HT-29 (cell line): ENCODE measurements at regions not wholly inside any gene's neighbourhood (a gene's known extent, or its start where the extent isn't known, plus 50 kb on each side); places are given as distances from the start of the nearest gene placed in this dataset.

Source experiments
- DNase-seq: peaks from one replicate; pipeline ENCODE4 v3.0.0-alpha.2; 2015; ENCODE audit warnings: low spot score

DNA sequence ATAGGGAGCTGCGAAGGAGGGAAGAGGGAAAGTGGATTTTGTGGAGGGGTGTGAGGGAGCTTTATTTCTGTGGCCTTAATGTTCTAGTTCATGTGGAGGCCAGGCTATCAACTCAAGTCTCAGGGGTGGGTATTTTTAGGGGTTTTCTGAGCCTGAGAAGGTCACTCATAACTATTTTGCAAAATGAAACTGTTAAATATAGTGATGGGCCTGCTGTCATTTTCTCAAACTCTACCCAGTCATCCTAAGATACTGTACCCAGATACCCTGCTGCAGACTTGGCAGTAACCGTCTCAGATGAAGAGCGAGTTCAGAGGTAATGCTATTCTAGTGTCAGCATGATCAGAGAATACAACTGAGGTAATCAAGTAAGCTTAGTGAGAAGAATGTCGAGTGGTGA is 545.0 kb upstream of the TBL1XR1 start:
- DNase-seq: no peak

DNA sequence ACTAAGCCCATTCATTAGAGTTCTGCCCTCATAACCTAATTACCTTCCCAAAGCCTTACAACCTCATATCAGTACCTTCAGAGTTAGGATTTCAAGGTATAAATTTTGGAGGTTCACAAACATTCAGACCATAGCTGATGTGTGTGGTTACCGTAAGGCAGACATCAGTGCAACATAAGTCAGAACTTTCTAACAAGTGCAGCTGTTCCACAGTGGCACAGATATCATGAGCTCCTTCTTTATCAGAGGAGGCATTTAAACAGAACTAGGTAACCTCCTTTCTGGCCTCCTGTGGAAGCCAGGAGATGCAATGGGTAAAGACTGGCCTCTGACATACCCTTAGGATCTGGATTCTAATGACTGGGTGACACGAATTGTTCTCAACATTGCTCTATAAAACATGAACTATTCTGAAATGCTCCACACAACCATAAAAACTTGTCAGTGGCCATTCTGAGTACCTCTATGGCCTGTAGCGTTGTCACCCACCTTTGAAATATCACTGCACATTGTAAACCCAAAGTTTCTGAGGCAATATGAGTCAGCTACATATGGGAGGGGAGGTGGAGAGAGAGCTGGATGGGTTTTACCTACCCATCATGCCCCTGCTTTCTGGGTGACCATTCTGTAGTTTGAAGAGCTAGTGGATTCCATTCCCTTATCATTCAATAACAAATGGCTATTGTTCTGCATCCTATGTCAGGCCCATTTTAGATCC is 546.0 kb upstream of the TBL1XR1 start:
- DNase-seq: no peak

DNA sequence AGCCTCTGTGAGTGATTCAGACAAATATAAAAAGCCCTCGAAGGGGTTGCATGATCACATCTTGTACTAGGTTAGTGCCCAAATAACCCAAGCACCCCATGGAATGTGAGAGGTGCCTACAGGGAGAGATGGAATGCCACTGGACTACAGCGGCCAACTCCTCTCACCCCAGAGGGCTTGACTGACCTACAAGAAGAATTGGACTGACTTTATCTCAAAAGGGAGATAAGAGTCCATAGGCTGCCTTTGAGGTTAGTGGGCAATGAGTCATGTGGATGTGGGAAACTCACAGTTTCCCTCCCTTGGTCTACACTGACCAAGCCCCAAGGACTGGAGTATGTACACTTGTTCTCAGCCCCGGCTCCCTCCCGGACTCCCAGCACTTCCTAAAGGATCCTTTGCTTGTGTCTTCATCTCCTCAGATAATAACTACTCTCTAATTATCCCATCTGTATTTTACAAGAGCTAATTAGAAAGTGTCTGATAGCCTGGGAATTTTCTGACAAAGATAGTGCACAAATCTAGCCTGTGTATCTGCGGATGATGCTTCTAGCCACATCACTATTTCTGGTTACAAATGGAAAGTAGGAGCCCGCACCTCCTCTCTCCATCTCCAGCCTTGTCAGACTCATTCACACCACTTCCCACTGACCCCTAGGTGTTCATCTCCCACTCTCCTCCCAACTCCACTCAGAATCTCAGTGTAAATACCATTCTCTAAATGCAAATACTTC is 547.8 kb upstream of the TBL1XR1 start:
- DNase-seq: no peak

DNA sequence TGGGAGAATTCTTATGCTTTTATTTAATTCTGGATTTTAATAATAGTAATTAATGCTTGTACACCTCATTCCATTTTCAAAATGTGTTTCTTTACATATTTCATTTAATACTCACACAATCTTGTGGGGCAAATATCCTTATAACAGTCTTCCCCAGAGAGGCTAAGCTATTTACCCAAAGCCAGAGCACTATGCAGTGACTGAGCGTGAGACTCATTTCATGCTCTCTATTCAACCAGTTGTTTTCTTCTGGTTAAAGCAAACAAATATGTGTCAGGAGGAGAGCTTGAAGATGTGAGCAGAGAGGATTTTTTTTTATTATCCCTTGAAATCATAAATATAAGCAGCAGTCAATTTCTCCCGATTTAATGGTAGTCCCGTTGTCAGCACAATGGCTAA is 548.3 kb upstream of the TBL1XR1 start:
- no peak for DNase-seq

DNA sequence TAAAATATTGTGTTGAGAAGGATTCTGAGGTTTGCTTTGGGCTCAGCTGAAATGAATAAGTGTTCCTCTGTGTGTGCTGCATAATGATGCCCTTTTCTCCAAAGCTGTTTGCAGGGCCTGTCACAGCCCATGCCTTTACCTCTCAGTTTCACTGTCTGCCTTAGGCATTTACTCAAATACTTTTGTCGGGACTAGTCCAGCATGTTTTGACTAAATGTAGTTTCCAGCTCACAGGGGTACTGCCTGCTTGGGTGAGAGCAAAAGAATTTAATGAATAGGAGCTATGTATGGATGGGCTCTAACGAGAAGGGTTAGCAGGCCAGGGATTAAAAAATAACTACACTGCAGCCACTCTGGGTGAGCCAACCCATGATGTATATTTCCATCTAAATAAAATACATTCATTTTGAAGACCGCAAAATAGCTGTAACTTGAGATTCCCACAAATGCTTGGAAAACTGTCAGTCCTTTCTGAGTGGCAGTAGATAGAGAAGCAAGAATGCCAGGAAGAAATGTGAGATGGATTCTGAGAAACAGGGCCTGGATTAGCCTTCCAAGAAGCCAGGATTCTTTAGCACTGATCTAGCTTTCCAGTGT is 549.2 kb upstream of the TBL1XR1 start:
- no peak for DNase-seq

DNA sequence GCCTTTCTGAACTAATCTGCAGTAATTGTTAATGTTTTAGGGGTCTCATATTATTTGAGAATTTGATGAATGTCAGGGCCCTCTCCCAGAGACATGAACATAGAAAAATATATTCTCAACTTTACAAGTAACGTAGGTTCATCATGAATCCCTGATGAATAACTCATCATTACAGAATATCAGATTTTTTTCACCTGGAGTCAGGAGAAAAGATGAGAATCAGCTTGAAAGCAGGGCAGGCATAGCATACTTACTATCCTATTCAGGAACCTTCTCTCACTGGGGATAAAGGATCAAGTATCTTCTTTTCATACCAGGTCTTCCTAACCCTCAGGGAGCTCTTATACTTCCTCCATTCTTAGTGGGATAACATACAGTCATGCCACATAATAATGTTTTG is 552.6 kb upstream of the TBL1XR1 start:
- no peak for DNase-seq

DNA sequence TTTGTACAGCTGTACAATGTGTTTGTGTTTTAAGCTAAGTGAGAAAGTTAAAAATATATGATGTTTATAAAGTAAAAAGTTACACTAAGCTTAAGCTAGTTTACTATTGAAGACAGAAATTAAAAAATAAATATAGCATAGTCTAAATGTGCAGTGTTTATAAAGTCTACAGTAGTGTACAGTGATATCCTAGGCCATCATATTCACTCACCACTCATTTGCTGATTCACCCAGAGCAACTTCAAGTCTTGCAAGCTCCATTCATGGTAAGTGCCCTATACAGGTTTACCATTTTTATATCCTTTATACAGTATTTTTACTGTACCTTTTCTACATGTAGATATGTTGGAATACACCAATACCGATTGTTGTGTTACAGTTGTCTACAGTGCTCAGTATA is 553.2 kb upstream of the TBL1XR1 start:
- DNase-seq: no peak

DNA sequence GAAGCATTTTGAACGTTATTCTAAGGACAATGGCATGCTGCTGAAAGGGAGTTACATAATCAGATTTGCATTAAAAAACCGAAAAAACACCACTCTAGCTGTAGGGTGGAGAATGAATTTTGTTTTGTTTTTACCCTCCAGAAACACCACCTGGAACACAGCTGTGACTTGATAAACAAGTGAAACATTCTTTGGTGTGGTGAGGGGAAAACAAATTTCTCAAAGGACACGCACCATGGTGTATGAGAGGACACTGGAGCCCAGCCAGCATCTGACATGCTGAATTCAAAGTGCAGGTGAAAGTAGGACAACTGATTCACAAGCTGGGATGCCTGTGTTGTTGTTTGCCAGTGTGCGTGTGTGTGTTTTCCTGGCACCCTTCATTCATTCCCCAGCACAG is 554.5 kb upstream of the TBL1XR1 start:
- no peak for DNase-seq

DNA sequence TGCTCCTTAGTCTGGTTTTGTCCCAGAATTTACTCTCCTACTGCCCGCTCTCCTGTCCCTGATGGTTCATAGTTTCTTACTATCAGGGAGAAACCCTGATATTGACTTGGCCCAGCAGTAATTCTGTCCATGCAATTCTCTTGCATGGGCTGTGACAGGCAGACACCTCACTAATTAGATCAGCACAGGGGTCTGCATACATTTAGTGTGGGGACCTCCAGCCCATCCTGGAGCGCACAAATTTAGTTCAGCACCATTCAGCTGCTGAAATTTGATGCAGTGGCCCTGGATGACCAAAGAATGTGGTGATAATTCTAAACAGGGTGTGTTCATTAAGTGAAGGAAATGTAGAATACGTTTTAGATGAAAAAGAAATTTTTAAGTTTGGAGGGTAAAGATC is 555.5 kb upstream of the TBL1XR1 start:
- DNase-seq: no peak

DNA sequence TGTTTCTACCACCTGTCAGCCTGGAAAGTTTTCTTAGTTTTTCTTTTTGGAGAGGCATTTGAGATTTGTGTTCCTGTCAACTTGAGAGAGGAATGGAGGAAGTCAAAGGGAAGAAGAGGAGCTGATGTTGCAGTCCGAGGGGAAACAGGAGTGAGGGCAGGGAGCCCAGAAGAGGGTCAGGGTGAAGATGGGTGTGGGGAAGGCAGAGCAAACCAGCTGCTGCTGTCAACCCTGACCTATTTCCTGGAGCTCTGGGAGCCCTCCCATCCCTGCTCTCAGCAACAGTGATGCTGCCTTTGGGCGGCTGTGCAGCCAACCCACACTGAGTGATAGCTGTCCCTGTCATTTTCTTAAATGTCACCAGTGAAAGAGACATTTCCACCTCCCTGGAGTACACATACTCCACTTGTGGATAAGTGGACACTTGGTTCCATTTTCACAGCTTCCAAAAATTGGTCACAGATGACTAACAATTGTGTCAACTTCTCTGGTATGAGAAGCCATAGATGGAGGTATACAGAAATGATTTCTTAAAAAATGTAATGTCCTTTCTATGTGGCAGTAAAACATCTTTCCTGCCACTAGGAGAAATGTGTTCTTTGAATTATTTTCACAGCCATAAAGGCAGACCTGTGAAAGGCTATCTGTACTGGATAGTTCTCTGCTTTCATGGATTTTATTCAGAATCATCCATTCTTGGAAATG is 556.3 kb upstream of the TBL1XR1 start:
- no peak for DNase-seq

DNA sequence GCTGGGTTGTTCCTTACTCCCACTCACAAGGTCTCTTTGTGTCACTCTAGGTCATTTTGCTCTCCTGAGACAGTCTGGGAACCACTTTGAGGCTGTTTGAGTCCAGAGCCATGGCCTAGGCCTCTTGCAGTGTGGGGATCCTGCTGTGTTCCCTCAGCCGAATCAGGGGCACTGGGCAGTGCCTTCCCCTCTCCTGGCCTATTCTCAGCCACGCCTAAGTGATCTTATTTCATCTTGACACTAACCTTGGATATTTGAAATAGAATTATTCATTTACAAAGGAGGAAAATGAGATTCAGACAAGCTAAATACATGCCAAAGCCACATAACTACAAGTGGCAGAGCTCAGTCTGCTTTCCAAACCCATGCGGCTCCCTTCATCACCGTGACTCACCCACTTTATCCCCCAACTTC is 557.2 kb upstream of the TBL1XR1 start:
- no peak for DNase-seq

DNA sequence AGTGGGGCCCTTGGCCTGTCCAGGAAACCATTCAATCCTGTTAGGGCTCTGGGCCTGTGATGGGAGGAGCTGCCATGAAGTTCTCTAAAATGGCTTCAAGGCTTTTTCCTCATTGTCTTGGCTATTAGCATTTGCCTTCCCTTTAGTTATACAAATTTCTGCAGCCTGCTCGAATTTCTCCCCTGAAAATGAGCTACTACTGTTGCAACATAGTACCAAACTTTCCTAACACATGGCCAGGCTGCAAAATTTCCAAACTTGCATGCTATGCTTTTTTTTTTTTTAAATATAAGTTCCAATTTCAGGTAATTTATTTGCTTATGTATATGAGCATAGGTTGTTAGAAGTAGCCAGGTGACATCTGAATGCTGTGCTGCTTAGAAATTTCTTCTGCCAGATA is 560.8 kb upstream of the TBL1XR1 start:
- no peak for DNase-seq

DNA sequence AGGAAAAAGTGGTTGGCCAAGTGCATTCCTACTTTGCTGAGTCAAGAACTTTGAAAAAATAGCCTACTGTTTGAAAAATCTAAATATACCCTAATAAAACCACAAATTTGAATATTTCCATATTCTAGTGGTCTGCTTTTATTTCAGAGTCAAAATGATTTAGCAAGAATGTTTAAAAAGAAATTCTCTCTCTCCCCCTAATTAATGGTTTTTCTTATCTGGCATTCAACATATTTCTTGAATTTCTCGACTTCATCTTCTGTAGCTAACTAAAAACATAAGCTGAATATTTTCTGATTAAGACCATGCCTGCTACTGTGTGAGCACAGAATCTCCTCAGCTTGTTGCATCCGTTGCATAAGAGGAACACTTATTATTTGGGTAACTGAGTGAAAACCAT is 563.5 kb upstream of the TBL1XR1 start:
- DNase-seq: no peak

DNA sequence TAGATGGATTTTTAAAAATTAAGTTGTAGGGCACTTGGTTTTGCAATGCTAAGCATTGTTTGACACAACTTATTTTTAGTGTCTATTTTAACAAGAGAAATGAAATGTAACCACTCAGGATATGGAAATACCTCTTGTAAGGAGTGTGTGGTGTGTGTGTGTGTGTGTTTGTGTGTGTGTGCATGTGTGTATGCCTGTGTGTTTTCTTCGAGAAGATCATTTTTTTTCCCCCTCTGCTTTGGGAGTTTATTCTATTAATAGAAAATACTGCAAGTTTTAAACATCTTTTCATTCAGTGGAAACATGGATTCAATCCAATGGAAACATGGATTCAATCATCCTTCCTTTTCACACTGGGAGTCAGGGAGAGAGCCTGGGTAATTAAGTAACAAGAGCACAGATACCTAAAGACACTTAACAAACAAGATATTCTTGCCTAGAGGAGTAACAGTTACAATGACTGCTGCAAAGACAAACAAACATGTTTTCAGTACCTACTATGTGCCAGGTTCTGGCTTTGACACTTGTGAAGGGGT is 567.2 kb upstream of the TBL1XR1 start:
- DNase-seq: no peak

DNA sequence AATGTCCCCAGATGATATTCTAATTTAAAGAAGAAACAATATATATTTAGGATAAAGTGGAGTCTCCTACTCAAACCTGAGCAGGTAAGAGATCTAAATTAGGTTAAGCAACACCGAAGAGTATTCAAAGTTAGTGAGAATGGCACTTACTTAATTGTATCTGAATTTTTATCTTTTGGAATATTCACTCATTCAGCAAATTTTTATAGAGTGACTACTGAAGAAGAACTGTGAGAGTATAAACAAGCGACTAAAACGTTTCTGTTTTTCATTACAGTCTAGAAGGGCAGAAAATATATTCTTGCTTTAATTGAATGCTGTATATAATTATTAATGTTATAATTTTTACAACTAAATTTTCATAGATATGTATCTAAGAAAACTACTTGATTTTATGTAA is 567.7 kb upstream of the TBL1XR1 start:
- DNase-seq: no peak

DNA sequence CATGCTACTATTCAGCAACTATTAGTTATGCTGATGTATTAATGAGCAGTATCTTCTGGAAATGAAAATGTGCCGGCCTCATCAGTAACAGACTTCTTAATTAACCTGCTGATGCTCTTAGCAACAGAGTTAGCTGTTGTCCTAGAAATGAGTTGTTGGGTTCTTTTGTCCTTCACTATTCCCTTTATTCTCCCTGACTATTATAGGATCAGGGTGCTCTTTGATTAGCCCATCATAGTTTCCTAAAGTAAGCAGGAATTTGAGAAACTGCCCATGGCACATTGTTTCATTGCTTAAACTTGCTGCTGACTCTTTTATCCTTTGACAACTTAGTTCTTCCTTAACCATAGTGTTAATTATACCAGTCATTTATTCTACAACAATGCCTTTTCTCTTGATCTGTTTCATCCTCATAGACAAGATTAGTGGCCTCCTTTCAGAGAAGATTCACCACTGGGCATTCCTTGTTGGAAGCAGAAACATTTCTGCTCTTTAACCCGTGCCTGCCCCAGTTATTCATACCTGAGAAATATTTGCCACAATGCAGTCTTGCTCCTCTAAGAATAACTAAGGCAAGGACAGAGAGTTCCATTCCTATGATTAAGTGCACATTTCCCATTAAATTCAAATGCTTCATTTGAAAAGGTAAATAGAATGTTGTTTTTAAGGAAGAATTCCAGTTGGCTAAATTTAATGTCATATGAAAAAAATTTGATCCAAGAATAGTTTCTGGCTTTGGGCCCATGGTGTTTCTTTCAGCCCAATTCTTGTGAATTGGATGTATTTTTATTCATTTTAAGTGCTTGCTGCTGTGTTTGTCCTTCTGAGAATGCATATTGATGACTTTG is 573.3 kb upstream of the TBL1XR1 start:
- DNase-seq: no peak

DNA sequence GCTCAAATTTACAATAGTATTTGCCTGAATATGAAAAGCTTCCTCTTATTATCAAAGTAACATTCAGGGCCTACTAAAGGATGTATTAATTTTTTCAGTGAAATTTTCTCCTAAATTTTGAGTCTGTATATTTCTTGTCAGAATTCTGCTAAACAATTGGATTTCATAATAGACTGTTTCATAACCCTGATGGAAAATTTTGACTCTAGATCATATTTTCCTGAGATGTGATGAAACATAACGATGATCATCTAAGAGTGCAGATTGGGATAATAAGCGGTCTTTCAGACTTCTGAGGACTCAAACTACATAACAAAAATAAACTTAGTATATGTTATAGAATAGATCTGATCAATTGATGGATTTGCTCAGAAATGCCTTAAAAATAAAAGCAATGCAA is 574.5 kb upstream of the TBL1XR1 start:
- DNase-seq: no peak

DNA sequence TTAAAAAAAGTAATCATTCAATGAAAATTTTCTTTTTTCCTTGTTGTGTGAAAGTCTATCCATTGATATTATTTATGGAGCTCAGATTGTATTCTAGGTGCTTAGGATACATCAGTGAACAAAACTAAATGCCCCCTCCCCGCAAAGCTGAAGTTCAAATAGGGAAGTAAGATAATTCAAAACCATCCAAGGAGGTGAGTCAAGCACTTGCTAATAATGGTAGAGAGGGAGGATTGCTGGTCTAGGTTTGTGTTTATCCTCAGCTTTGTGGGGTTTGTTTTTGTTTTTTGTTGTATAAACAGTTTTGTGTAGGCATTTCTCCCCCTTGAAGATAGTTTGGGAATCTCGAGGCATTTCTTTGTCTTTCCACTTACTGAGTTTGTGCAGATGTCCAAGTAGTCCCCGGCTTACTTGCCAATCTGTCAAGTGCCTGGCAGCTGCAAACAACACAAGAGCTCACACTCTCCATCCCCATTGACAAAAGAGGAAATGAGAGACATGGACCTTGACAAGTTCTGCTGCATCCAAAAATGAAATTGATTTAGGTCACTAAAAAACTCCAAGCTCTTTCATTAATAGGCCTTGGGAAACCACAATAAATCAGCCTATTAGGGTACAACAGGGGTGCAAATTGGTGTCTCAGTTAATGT is 575.8 kb upstream of the TBL1XR1 start:
- no peak for DNase-seq

DNA sequence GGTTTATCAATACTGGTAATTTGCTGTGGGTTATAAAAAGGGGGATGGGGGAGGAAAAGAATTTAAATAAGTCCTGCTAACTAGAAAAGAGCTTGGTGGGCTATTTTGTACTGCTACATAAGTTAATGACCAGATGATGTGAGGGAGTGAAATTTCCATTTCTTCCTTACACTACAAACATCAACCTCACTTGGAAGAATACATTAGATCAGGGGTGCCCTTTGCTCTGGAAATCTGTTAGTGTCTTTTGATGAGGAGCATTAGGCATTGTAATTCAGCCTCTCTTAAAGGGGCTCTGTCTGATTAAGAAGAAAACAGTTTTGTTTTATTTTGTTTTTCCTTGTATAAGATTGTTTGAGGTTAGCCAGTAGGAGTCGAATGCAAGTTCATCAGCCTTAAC is 576.4 kb upstream of the TBL1XR1 start:
- no peak for DNase-seq

DNA sequence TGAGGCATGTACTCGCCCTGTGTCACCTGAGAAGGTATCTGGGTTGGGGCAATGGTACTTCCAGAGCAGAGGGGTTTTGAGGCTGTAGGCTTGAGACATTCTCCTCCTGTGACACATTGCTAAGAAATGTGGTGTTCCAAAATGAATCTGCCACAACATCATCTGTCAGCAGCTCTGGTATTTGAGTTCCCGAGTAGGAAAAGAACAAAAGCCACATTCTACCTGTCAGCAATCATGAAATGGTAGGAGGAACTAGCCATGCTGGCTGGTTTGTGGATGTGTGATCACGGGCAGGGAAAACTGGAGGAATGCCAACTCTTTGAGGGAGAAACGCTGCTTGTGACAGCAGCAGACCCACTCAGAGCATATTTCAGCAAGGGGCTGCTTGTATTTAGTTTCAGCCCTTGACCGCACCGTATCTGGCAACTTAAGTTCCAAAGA is 579.4 kb upstream of the TBL1XR1 start:
- no peak for DNase-seq

DNA sequence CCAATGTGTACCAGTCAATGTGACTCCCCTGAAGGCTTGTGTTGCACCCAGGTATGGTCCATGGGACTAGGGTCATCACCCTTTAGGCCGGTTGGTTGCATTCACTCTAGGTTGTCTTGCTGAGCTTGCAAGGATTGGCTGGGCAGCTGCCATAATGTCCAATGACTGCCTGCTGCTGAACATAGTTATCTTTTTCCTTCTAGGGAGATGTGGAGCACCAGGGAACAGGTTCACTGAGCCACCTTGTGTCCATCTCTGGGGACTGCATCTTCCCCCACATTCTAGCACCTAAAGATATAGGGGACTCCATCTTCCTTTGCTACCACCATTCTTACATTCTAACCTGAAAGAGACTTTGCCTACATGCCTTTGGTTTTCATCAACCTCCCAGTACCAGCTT is 580.4 kb upstream of the TBL1XR1 start:
- peak; percentile 83 for DNase-seq
